Lower lobe of right lung (tissue), 2 donors: ENCODE measurements at regions not wholly inside any gene's neighbourhood (a gene's known extent, or its start where the extent isn't known, plus 50 kb on each side); places are given as distances from the start of the nearest gene placed in this dataset.

Source experiments
- ATAC-seq, 2 donors: fragments of 200-7000 bp; cut with Tn5 transposase; one replicate each; pipeline ENCODE4 v1.9.1; 2020 to 2022; ENCODE audit warnings: mild to moderate bottlenecking in 2 of 2, moderate library complexity in 2 of 2
- DNase-seq: peaks from one replicate; pipeline ENCODE4 v3.0.0-alpha.2; 2020
- H3K27ac ChIP-seq: fragments of 200-600 bp; one replicate; pipeline ENCODE4 v1.8.0; 2022
- H3K27me3 ChIP-seq: fragments of 200-600 bp; one replicate; pipeline ENCODE4 v1.8.0; 2022; ENCODE audit warnings: low read depth
- H3K36me3 ChIP-seq: fragments of 200-600 bp; one replicate; pipeline ENCODE4 v1.8.0; 2022; ENCODE audit warnings: mild to moderate bottlenecking
- H3K4me1 ChIP-seq: fragments of 200-600 bp; one replicate; pipeline ENCODE4 v1.8.0; 2022
- H3K4me3 ChIP-seq: fragments of 200-600 bp; one replicate; pipeline ENCODE4 v1.8.0; 2022; ENCODE audit warnings: mild to moderate bottlenecking
- H3K9me3 ChIP-seq: fragments of 200-600 bp; one replicate; pipeline ENCODE4 v1.8.0; 2022
- CTCF ChIP-seq: fragments of 200-600 bp; IDR thresholded peaks from one replicate; pipeline ENCODE4 v1.8.0; 2022; ENCODE audit warnings: antibody characterized with exemption, mild to moderate bottlenecking
- intact Hi-C: fragments of 100-400 bp; cut with DNase I; formaldehyde crosslinking; loops from one replicate; pipeline ENCODE4 v1.11.0; 2022
- donor health status: DM: no; HTN: yes; CAD: no; lungs with severe emphysema.

- Histone ChIP-seq H3K9me3 (no peaks in the 10 kb centered on the region), H3K27me3 (no peaks in the 10 kb centered on the region), H3K4me3 (no peak overlapping the region), H3K4me1 (peaks cover 9% of the 10 kb centered on the region), H3K27ac (no peak overlapping the region), H3K36me3 (no peaks in the 10 kb centered on the region)
- no peak for TF ChIP-seq CTCF
- ATAC-seq (no peak), DNase-seq (no peak)
- intact Hi-C loops, result no loop called here
These were observed 316.1 kb upstream of the TBX3 start for GRCh38 chr12:115000038-115000437.

DNA sequence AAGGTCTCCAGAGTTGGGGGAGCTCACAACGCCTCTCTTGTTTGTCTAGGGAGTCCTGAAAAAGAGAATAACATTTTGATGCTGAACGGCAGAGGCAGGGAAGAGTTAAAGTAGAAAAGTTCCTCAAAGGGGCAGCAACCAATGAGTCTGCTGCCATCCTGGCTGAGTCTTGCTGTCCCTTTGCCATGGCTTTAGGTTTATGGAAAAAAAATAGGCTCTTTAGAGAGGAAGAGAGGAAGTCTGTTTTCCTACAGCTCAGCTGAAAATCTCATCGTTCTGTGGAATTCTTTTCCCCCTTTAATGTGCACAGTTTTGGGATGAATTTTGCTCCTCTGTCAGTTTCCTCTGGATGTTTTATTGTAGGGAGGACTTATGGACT is 314.8 kb upstream of the TBX3 start:
- TF ChIP-seq CTCF, result no peak
- Histone ChIP-seq H3K4me3 (no peak overlapping the region), H3K27me3 (no peaks in the 10 kb centered on the region), H3K4me1 (no peaks in the 10 kb centered on the region), H3K36me3 (no peaks in the 10 kb centered on the region), H3K27ac (no peak overlapping the region), H3K9me3 (no peaks in the 10 kb centered on the region)
- DNase-seq, result no peak
- intact Hi-C loops, result no loop called here
- no peak for ATAC-seq

DNA sequence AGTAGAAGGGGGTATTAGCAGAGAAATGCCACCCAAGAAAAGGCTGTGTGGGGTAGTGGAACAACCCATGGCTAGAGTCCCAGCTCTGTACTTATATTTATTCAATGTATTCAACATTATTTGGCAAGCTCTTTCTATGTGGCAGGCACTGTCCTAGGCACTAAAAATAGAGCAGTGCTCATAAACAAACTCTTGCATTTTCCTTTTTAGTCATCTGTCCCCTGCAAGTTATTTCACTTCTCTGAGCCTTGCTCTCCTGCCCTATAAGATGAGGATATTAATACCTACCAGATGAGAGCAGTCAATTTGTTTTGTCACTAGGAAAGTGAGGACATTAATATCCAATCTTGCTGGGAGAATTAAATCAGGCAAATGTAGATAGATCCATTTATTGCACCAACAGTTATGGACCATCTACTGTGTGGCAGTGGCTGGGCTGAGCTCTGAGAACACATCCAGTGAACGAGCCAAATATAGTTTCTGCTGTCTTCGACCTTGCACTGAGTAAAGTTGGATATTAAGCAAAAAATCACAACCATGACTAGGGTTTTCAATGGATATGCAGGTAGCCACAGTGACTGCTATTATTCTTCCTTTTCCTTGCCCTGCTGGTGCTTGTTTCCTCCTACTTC is 314.3 kb upstream of the TBX3 start:
- no peaks in the 10 kb centered on the region for H3K36me3 ChIP-seq
- no peak overlapping the region for H3K4me3 ChIP-seq
- no peak overlapping the region for H3K27ac ChIP-seq
- H3K9me3 ChIP-seq, result no peaks in the 10 kb centered on the region
- intact Hi-C loops, result no loop called here
- no peaks in the 10 kb centered on the region for H3K4me1 ChIP-seq
- H3K27me3 ChIP-seq, result no peaks in the 10 kb centered on the region
- DNase-seq, result no peak
- ATAC-seq, result no peak
- TF ChIP-seq CTCF, result no peak

- H3K4me3 ChIP-seq, result no peak overlapping the region
- no peaks in the 10 kb centered on the region for H3K9me3 ChIP-seq
- no peaks in the 10 kb centered on the region for H3K4me1 ChIP-seq
- intact Hi-C loops, result no loop called here
- ATAC-seq (no peak), DNase-seq (no peak)
- H3K27ac ChIP-seq, result no peak overlapping the region
- H3K36me3 ChIP-seq, result no peaks in the 10 kb centered on the region
- TF ChIP-seq CTCF, result no peak
- H3K27me3 ChIP-seq, result no peaks in the 10 kb centered on the region
These were observed 312.4 kb upstream of the TBX3 start for GRCh38 chr12:114996382-114996781.

GRCh38 chr12:114995891-114996290 is 311.9 kb upstream of the TBX3 start:
- H3K27me3 ChIP-seq, result no peaks in the 10 kb centered on the region
- no peak for TF ChIP-seq CTCF
- DNase-seq (no peak), ATAC-seq (no peak)
- H3K9me3 ChIP-seq, result no peaks in the 10 kb centered on the region
- no peak overlapping the region for H3K27ac ChIP-seq
- no peaks in the 10 kb centered on the region for H3K4me1 ChIP-seq
- intact Hi-C loops, result no loop called here
- no peak overlapping the region for H3K4me3 ChIP-seq
- no peaks in the 10 kb centered on the region for H3K36me3 ChIP-seq

DNA sequence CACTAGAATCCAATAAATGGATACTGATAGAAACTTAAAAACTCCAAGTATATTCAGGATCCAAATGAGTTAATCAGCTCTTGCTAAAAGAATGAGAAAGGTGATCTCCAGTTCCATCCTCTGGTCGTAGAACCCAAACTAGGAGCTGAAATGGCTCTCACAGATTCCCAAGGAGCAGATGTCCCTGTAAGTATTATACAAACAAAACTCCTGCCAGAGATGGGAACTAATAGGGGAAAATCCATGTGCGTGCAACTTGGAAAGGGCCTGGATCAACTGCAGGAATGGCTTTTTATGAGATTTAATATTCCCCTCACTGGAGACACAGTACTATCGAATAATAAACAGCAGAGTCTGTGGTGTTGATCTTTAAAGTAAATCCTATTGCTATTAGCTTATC is 309.2 kb upstream of the TBX3 start:
- Histone ChIP-seq H3K36me3 (no peaks in the 10 kb centered on the region), H3K4me3 (no peak overlapping the region), H3K27me3 (no peaks in the 10 kb centered on the region), H3K9me3 (no peaks in the 10 kb centered on the region), H3K4me1 (no peaks in the 10 kb centered on the region), H3K27ac (no peak overlapping the region)
- ATAC-seq (no peak), DNase-seq (no peak)
- TF ChIP-seq CTCF, result no peak
- intact Hi-C loops, result no loop called here
